Lung microvascular endothelial cell (primary cell): ENCODE measurements at regions not wholly inside any gene's neighbourhood (a gene's known extent, or its start where the extent isn't known, plus 50 kb on each side); places are given as distances from the start of the nearest gene placed in this dataset.

Source experiments
- DNase-seq, 2 donors: peaks; one replicate each; pipeline versions ENCODE4 v3.0.0 to v3.0.0-alpha.2; 2010; ENCODE audit warnings: low read depth in 2 of 2

GRCh38 chr2:186069676-186070075 lies 331.1 kb downstream of the FSIP2 start:
- no peak for DNase-seq

GRCh38 chr2:186085226-186085625 lies 346.6 kb downstream of the FSIP2 start:
- DNase-seq: no peak

GRCh38 chr2:186093174-186093573 lies 354.6 kb downstream of the FSIP2 start:
- peak in 1 of 2 donors; percentile 5 for DNase-seq

- DNase-seq: no peak
Measured at GRCh38 chr2:186098821-186099220, 360.2 kb downstream of the FSIP2 start.

- no peak for DNase-seq
Measured at GRCh38 chr2:186099826-186100225, 361.2 kb downstream of the FSIP2 start.

GRCh38 chr2:186100636-186101035 lies 362.0 kb downstream of the FSIP2 start:
- DNase-seq: no peak

GRCh38 chr2:186101616-186102015 lies 363.0 kb downstream of the FSIP2 start:
- DNase-seq: peak; percentile 1 to 29

- no peak for DNase-seq
Measured at GRCh38 chr2:186103276-186103675, 364.7 kb downstream of the FSIP2 start.

GRCh38 chr2:186105016-186105724 lies 366.6 kb downstream of the FSIP2 start:
- no peak for DNase-seq

- no peak for DNase-seq
Measured at GRCh38 chr2:186108470-186108869, 369.9 kb downstream of the FSIP2 start.

- no peak for DNase-seq
Measured at GRCh38 chr2:186113284-186113683, 372.8 kb upstream of the ZC3H15 start.

GRCh38 chr2:186125156-186125555 lies 360.9 kb upstream of the ZC3H15 start:
- DNase-seq: no peak

- no peak for DNase-seq
Measured at GRCh38 chr2:186125625-186126024, 360.4 kb upstream of the ZC3H15 start.

- no peak for DNase-seq
Measured at GRCh38 chr2:186126181-186126580, 359.9 kb upstream of the ZC3H15 start.

- no peak for DNase-seq
Measured at GRCh38 chr2:186129767-186130581, 356.1 kb upstream of the ZC3H15 start.

GRCh38 chr2:186130748-186131641 lies 355.1 kb upstream of the ZC3H15 start:
- no peak for DNase-seq

- DNase-seq: no peak
Measured at GRCh38 chr2:186135686-186136085, 350.4 kb upstream of the ZC3H15 start.

GRCh38 chr2:186136860-186137259 lies 349.2 kb upstream of the ZC3H15 start:
- no peak for DNase-seq

- no peak for DNase-seq
Measured at GRCh38 chr2:186138845-186139244, 347.2 kb upstream of the ZC3H15 start.

- DNase-seq: no peak
Measured at GRCh38 chr2:186159101-186159500, 327.0 kb upstream of the ZC3H15 start.

- no peak for DNase-seq
Measured at GRCh38 chr2:186164325-186164724, 321.7 kb upstream of the ZC3H15 start.

GRCh38 chr2:186170693-186171092 lies 315.4 kb upstream of the ZC3H15 start:
- no peak for DNase-seq
